MM.1S (cell line): ENCODE measurements at regions not wholly inside any gene's neighbourhood (a gene's known extent, or its start where the extent isn't known, plus 50 kb on each side); places are given as distances from the start of the nearest gene placed in this dataset.

Experiments
- DNase-seq: peaks from one replicate; pipeline ENCODE4 v3.0.0-alpha.2; 2015
- H2AFZ ChIP-seq: fragments of 300-600 bp; sonication (generic); 2 replicates; pipeline ENCODE4 v1.6.0; 2016; ENCODE audit warnings: antibody characterized with exemption, low read length
- H3F3A ChIP-seq: fragments of 300-600 bp; sonication (generic); 2 replicates; pipeline ENCODE4 v1.6.1; 2016; ENCODE audit warnings: mild to moderate bottlenecking, antibody characterized with exemption, low read length, moderate library complexity, mixed read lengths; ENCODE audit not compliant: insufficient read depth
- H3K27ac ChIP-seq: fragments of 300-600 bp; sonication (generic); 2 replicates; pipeline ENCODE4 v1.5.1; 2016; ENCODE audit warnings: mild to moderate bottlenecking, low read length
- H3K27me3 ChIP-seq: fragments of 300-600 bp; sonication (generic); replicated peaks from 2 replicates; pipeline ENCODE4 v1.6.0; 2016; ENCODE audit warnings: low read length; ENCODE audit not compliant: insufficient read depth
- H3K36me3 ChIP-seq: fragments of 300-600 bp; sonication (generic); replicated peaks from 2 replicates; pipeline ENCODE4 v1.6.1; 2016; ENCODE audit warnings: mild to moderate bottlenecking, low read length, mixed read lengths; ENCODE audit not compliant: insufficient read depth
- H3K4me1 ChIP-seq: fragments of 300-600 bp; sonication (generic); 2 replicates; pipeline ENCODE4 v1.6.1; 2016; ENCODE audit warnings: low read length, mixed read lengths
- H3K4me2 ChIP-seq: fragments of 300-600 bp; sonication (generic); 2 replicates; pipeline ENCODE4 v1.6.0; 2016; ENCODE audit warnings: low read depth, low read length
- H3K4me3 ChIP-seq: fragments of 300-600 bp; sonication (generic); 2 replicates; pipeline ENCODE4 v1.5.1; 2016; ENCODE audit warnings: low read length, mixed read lengths
- H3K79me2 ChIP-seq: fragments of 300-600 bp; sonication (generic); 2 replicates; pipeline ENCODE4 v1.6.1; 2016; ENCODE audit warnings: mixed run types, low read length, mixed read lengths
- H3K9ac ChIP-seq: fragments of 300-600 bp; sonication (generic); 2 replicates; pipeline ENCODE4 v1.6.1; 2016; ENCODE audit warnings: low read length, mixed read lengths
- H3K9me2 ChIP-seq: fragments of 300-600 bp; sonication (generic); replicated peaks from 2 replicates; pipeline ENCODE4 v1.6.1; 2016; ENCODE audit warnings: mild to moderate bottlenecking, low read length, mixed read lengths; ENCODE audit not compliant: insufficient read depth
- H3K9me3 ChIP-seq: fragments of 300-600 bp; sonication (generic); replicated peaks from 2 replicates; pipeline ENCODE4 v1.6.1; 2016; ENCODE audit warnings: mild to moderate bottlenecking, low read length, mixed read lengths; ENCODE audit not compliant: insufficient read depth
- H4K20me1 ChIP-seq: fragments of 300-600 bp; sonication (generic); 2 replicates; pipeline ENCODE4 v1.6.1; 2016; ENCODE audit warnings: mild to moderate bottlenecking, low read length, moderate library complexity, mixed read lengths; ENCODE audit not compliant: insufficient read depth
- EZH2 ChIP-seq: fragments of 300-600 bp; sonication (generic); optimal IDR thresholded peaks from 2 replicates; pipeline ENCODE3; 2017; ENCODE audit warnings: low read depth, mild to moderate bottlenecking, antibody characterized with exemption, low read length, mixed read lengths
- EZH2phosphoT487 ChIP-seq: fragments of 300-600 bp; sonication (generic); IDR thresholded peaks from 2 replicates; pipeline ENCODE4 v1.6.1; 2018; ENCODE audit warnings: antibody characterized with exemption, low read length
- TF ChIP-seq, protein P1 (sequence below): fragments of 300-600 bp; sonication (generic); IDR thresholded peaks from 2 replicates; pipeline ENCODE4 v1.5.1; 2016; ENCODE audit warnings: antibody characterized with exemption, low read length, mixed read lengths

DNA sequence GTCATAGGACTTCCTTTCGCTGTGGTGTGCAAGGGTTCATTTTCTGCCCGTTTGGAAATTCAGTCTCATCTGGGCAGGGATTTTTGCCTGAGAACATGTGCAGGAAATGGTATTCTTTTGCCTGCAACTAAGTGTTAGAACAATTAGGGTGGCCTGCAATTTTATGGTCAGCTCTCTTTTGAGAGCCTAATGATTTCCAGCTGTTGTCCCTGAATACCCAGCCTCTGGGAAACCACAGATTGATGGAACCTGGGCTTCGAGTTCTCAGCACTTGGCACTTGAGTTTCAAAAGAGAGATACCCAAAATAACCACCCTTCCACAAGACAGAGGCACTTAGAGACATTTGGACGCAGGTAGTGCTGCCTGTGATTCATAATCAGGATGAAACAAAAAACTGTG lies 217.2 kb upstream of the FOXA2 start:
- no peak overlapping the region for H3K4me2 ChIP-seq
- H3K27ac ChIP-seq: no peak overlapping the region
- H3K9ac ChIP-seq: no peak overlapping the region
- H3F3A ChIP-seq: no peaks in the 10 kb centered on the region
- no peaks in the 10 kb centered on the region for H3K79me2 ChIP-seq
- H3K27me3 ChIP-seq: no peaks in the 10 kb centered on the region
- no peaks in the 10 kb centered on the region for H3K9me3 ChIP-seq
- TF ChIP-seq EZH2phosphoT487: no peak
- no peak for TF ChIP-seq EZH2
- TF ChIP-seq, protein P1, sequence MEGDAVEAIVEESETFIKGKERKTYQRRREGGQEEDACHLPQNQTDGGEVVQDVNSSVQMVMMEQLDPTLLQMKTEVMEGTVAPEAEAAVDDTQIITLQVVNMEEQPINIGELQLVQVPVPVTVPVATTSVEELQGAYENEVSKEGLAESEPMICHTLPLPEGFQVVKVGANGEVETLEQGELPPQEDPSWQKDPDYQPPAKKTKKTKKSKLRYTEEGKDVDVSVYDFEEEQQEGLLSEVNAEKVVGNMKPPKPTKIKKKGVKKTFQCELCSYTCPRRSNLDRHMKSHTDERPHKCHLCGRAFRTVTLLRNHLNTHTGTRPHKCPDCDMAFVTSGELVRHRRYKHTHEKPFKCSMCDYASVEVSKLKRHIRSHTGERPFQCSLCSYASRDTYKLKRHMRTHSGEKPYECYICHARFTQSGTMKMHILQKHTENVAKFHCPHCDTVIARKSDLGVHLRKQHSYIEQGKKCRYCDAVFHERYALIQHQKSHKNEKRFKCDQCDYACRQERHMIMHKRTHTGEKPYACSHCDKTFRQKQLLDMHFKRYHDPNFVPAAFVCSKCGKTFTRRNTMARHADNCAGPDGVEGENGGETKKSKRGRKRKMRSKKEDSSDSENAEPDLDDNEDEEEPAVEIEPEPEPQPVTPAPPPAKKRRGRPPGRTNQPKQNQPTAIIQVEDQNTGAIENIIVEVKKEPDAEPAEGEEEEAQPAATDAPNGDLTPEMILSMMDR: no peak
- no peak overlapping the region for H2AFZ ChIP-seq
- no peaks in the 10 kb centered on the region for H3K9me2 ChIP-seq
- H3K4me1 ChIP-seq: no peaks in the 10 kb centered on the region
- H3K4me3 ChIP-seq: no peak overlapping the region
- no peaks in the 10 kb centered on the region for H3K36me3 ChIP-seq
- DNase-seq: no peak
- no peaks in the 10 kb centered on the region for H4K20me1 ChIP-seq

DNA sequence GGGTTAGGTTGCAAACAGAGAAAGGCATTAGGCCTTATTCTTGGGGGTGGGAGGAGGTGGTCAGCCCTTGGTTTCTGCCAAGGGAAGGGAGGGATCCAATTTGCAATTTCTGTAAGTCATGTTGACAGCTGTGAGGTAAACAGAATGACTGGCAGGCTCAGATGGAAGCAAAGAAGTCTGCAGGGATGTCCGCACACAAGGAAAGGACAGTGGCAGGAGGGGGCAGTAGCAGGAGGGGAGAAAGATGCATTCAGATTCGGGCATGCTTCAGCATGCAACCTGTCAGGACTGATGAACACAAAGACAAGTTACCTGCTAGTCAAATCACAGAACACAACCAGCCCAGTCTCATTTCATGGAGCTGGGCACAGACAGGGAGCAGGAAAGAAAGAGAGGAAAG lies 217.9 kb upstream of the FOXA2 start:
- Histone ChIP-seq H3K27me3 (no peaks in the 10 kb centered on the region), H2AFZ (no peak overlapping the region), H3K4me1 (no peaks in the 10 kb centered on the region), H3K9me3 (no peaks in the 10 kb centered on the region), H3K9ac (no peak overlapping the region), H3K79me2 (no peaks in the 10 kb centered on the region), H3K4me2 (no peak overlapping the region), H3K36me3 (no peaks in the 10 kb centered on the region), H3K4me3 (no peak overlapping the region), H3K27ac (no peak overlapping the region), H4K20me1 (no peaks in the 10 kb centered on the region), H3F3A (no peaks in the 10 kb centered on the region), H3K9me2 (no peaks in the 10 kb centered on the region)
- TF ChIP-seq EZH2phosphoT487 (no peak), EZH2 (no peak)
- TF ChIP-seq, protein P1: no peak
- no peak for DNase-seq

DNA sequence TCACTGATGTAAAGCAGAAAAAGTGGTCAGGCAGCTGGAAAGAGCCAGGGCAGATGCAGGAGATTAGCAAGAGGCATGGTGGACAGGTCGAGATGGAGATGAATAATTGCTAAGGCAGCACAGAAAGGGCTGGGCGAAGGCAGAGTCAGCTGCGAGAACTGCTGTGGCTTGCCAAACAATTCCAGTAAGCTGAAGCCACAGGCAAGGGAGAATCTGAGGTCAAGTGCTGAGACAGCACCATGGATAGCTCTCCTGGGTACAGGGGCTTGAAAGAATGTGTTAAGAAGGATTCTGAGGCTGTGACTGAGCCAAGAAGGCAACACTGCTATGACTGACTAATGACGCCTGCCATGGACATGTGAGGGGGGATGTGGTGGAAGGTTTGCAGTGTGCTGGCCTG lies 220.8 kb upstream of the FOXA2 start:
- H3F3A ChIP-seq: no peaks in the 10 kb centered on the region
- H3K9me3 ChIP-seq: no peaks in the 10 kb centered on the region
- no peak overlapping the region for H3K4me3 ChIP-seq
- no peaks in the 10 kb centered on the region for H3K36me3 ChIP-seq
- no peaks in the 10 kb centered on the region for H3K4me1 ChIP-seq
- no peaks in the 10 kb centered on the region for H3K79me2 ChIP-seq
- H4K20me1 ChIP-seq: no peaks in the 10 kb centered on the region
- no peak overlapping the region for H3K4me2 ChIP-seq
- no peak overlapping the region for H2AFZ ChIP-seq
- no peaks in the 10 kb centered on the region for H3K9me2 ChIP-seq
- H3K27ac ChIP-seq: no peak overlapping the region
- no peak for TF ChIP-seq EZH2phosphoT487
- TF ChIP-seq EZH2: no peak
- TF ChIP-seq, protein P1: no peak
- H3K9ac ChIP-seq: no peak overlapping the region
- DNase-seq: no peak
- no peaks in the 10 kb centered on the region for H3K27me3 ChIP-seq
